SK-N-MC (cell line): ENCODE measurements at regions not wholly inside any gene's neighbourhood (a gene's known extent, or its start where the extent isn't known, plus 50 kb on each side); places are given as distances from the start of the nearest gene placed in this dataset.

Source experiments
- DNase-seq: peaks from one replicate; pipeline ENCODE4 v3.0.0-alpha.2; 2011; ENCODE audit warnings: low read depth, low spot score
- H3K27ac ChIP-seq: fragments of 200-600 bp; sonication (generic); 2 replicates; pipeline ENCODE4 v1.5.1; 2016; ENCODE audit warnings: mixed run types
- H3K36me3 ChIP-seq: fragments of 200-600 bp; sonication (generic); 2 replicates; pipeline ENCODE4 v1.6.1; 2017; ENCODE audit warnings: antibody characterized with exemption, low read length, mixed read lengths; ENCODE audit not compliant: insufficient read depth
- H3K4me3 ChIP-seq: fragments of 200-600 bp; sonication (generic); 2 replicates; pipeline ENCODE4 v1.5.1; 2016
- H3K9ac ChIP-seq: fragments of 200-600 bp; sonication (generic); 2 replicates; pipeline ENCODE4 v1.8.0; 2017; ENCODE audit warnings: mixed run types, mixed read lengths; ENCODE audit not compliant: insufficient read length
- H3K9me3 ChIP-seq: fragments of 200-600 bp; sonication (generic); 2 replicates; pipeline ENCODE4 v1.6.1; 2017; ENCODE audit warnings: low read depth, mild to moderate bottlenecking, antibody characterized with exemption, low read length, moderate library complexity, mixed read lengths
- EZH2 ChIP-seq: fragments of 200-600 bp; sonication (generic); IDR thresholded peaks from one replicate; pipeline ENCODE4 v1.6.1; 2017; ENCODE audit warnings: antibody characterized with exemption
- FOXP2 ChIP-seq: optimal IDR thresholded peaks from 2 replicates; pipeline ENCODE3; 2011; ENCODE audit warnings: mild to moderate bottlenecking, moderate library complexity; ENCODE audit not compliant: insufficient read depth; ENCODE audit errors: extremely low read length, control extremely low read depth
- POLR2AphosphoS5 ChIP-seq: IDR thresholded peaks from 2 replicates; pipeline ENCODE4 v1.6.1; 2012; ENCODE audit warnings: mild to moderate bottlenecking, low read depth, low read length, borderline replicate concordance

DNA sequence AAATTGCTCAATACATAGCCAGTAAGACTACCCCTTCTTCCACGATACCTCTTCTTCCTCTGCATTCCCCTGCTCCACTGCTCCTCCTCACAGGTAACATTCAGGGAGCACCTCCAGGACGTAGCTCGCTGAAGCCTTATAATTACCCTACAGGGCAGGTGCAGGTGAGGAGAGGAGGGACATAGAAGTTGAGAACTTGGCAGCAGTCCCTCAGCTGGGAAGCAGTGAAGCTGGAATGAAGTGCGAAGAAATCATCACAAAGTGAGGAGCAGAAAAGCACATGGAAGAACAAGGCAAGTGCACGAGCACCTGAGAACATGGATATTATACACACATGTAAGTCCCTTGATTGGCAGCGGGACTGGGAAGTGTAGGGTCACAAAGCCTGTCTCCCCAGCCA lies 118.2 kb downstream of the HSD17B3 start:
- H3K36me3 ChIP-seq: no peaks in the 10 kb centered on the region
- no peak for DNase-seq
- no peak overlapping the region for H3K4me3 ChIP-seq
- H3K9me3 ChIP-seq: no peaks in the 10 kb centered on the region
- TF ChIP-seq FOXP2: no peak
- no peak for TF ChIP-seq EZH2
- no peak for TF ChIP-seq POLR2AphosphoS5
- H3K9ac ChIP-seq: no peak overlapping the region
- no peak overlapping the region for H3K27ac ChIP-seq

DNA sequence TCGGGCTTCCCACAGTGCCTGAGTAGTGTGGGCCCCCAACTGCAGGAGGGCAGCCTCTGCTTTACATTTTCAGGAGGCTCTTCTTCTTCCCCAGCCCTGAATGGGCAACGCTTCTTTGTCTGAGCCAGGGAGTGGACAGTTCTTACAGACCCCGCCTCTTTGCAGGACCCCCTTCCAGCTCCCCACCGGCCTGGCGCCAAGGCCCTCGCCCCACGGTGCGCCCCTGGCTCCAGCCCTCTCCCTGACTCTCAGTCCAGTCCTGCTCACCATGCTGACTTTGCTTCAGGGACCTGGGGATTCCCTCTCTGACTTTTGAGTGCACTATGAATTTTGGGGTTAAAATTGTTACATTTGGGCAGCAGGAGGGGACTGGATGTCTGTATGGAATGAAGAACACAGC lies 123.8 kb downstream of the HSD17B3 start:
- Histone ChIP-seq H3K9ac (no peak overlapping the region), H3K36me3 (no peaks in the 10 kb centered on the region), H3K4me3 (no peak overlapping the region), H3K27ac (no peak overlapping the region), H3K9me3 (no peaks in the 10 kb centered on the region)
- no peak for DNase-seq
- TF ChIP-seq FOXP2: no peak
- no peak for TF ChIP-seq EZH2
- no peak for TF ChIP-seq POLR2AphosphoS5

DNA sequence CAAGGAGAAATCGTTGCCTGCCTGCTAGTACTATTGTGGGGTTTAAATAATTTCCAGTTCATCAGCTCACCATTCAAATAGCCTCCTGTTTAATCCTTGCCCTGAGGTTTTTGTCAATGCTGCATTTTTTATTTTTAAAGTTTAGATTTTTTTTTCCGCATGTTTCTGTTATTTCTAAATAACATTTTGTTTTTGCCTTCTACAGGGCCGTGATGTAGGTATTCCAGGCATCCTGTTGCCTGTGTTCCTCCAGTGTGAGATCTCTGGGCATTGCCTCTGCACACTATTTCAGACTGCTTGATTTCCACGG lies 124.3 kb downstream of the HSD17B3 start:
- Histone ChIP-seq H3K36me3 (no peaks in the 10 kb centered on the region), H3K27ac (no peak overlapping the region), H3K4me3 (no peak overlapping the region), H3K9ac (no peak overlapping the region), H3K9me3 (no peaks in the 10 kb centered on the region)
- no peak for DNase-seq
- TF ChIP-seq FOXP2: no peak
- no peak for TF ChIP-seq POLR2AphosphoS5
- no peak for TF ChIP-seq EZH2

- H3K36me3 ChIP-seq: no peaks in the 10 kb centered on the region
- H3K9ac ChIP-seq: no peak overlapping the region
- DNase-seq: no peak
- TF ChIP-seq FOXP2 (no peak), EZH2 (no peak), POLR2AphosphoS5 (no peak)
- no peaks in the 10 kb centered on the region for H3K9me3 ChIP-seq
- H3K4me3 ChIP-seq: no peak overlapping the region
- no peak overlapping the region for H3K27ac ChIP-seq
These were observed 124.8 kb downstream of the HSD17B3 start for GRCh38 chr9:96177005-96177718.

GRCh38 chr9:96175796-96176195 lies 126.2 kb downstream of the HSD17B3 start:
- H3K9ac ChIP-seq: no peak overlapping the region
- H3K27ac ChIP-seq: no peak overlapping the region
- H3K9me3 ChIP-seq: no peaks in the 10 kb centered on the region
- TF ChIP-seq EZH2: no peak
- no peak for TF ChIP-seq FOXP2
- TF ChIP-seq POLR2AphosphoS5: no peak
- no peak for DNase-seq
- H3K4me3 ChIP-seq: no peak overlapping the region
- no peaks in the 10 kb centered on the region for H3K36me3 ChIP-seq

DNA sequence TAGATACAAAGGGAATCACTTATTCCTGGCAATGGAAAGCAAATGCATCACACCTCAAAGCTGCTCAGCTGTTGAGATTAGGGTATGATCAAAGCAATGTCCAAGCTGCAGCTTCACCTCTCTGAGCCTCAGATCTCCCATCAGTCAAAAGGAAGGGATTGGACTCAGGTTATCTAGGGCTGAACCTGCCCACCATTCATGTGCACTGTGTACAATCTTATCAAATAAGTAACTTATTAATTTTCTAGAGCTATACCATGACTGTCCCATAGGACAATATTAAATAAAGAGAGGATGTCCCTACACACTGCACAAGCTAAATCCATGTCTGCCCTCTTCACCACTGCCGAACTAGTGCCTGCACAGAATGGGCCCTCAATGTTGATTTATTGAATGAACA lies 127.0 kb downstream of the HSD17B3 start:
- no peak overlapping the region for H3K27ac ChIP-seq
- no peaks in the 10 kb centered on the region for H3K36me3 ChIP-seq
- H3K9me3 ChIP-seq: no peaks in the 10 kb centered on the region
- TF ChIP-seq POLR2AphosphoS5 (no peak), FOXP2 (no peak), EZH2 (no peak)
- no peak overlapping the region for H3K9ac ChIP-seq
- no peak for DNase-seq
- H3K4me3 ChIP-seq: no peak overlapping the region

GRCh38 chr9:96174371-96174770 lies 127.6 kb downstream of the HSD17B3 start:
- Histone ChIP-seq H3K36me3 (no peaks in the 10 kb centered on the region), H3K27ac (no peak overlapping the region), H3K9ac (no peak overlapping the region), H3K9me3 (no peaks in the 10 kb centered on the region), H3K4me3 (no peak overlapping the region)
- TF ChIP-seq POLR2AphosphoS5: no peak
- DNase-seq: no peak

DNA sequence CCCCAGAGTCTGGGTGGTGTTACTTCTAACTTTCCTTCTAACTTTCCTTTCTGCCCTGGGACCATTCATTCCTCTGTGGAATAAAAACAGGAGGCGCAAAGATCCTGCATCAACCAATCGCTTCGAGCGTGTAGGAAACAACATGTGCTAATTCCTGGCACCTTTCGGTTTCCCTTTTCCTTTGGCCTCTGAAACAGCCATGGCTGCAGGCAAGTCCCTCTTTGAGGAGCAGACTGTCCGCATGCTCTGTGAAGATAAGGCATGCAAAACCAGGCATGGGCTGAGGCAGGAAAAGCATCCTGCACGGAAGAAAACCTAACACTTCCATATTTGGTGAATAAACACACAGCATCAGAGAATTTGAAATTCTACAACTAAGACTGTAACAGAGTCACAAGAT lies 128.3 kb downstream of the HSD17B3 start:
- H3K36me3 ChIP-seq: no peaks in the 10 kb centered on the region
- TF ChIP-seq EZH2: no peak
- no peak for TF ChIP-seq POLR2AphosphoS5
- H3K4me3 ChIP-seq: no peak overlapping the region
- H3K9ac ChIP-seq: no peak overlapping the region
- no peak overlapping the region for H3K27ac ChIP-seq
- no peak for DNase-seq
- no peaks in the 10 kb centered on the region for H3K9me3 ChIP-seq

DNA sequence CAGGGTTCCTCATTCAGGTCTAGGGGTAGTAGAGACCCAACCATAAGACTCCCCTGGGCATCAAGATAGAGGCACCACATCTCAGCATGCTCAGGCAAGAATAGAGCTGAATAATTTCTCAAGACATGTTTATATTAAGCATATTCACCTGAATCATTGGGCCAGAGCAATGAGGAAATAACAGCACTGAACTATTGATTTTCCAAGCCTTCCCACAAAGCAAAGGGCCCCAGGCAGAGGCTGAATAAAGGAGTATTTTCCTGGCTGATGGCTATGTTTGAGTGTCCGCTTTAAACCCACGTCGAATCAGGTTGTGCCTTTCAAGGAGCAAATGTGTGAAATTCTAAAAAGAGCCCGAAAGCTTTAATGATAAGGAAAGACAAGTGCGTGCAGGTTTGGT lies 129.2 kb downstream of the HSD17B3 start:
- H3K9me3 ChIP-seq: no peaks in the 10 kb centered on the region
- H3K4me3 ChIP-seq: no peak overlapping the region
- DNase-seq: no peak
- H3K9ac ChIP-seq: no peak overlapping the region
- no peaks in the 10 kb centered on the region for H3K36me3 ChIP-seq
- no peak for TF ChIP-seq FOXP2
- TF ChIP-seq EZH2: no peak
- TF ChIP-seq POLR2AphosphoS5: no peak
- no peak overlapping the region for H3K27ac ChIP-seq
